Psoas muscle (tissue), 7 donors: ENCODE measurements at regions not wholly inside any gene's neighbourhood (a gene's known extent, or its start where the extent isn't known, plus 50 kb on each side); places are given as distances from the start of the nearest gene placed in this dataset.

Experiments used
- ATAC-seq, 4 donors: fragments of 200-7000 bp; cut with Tn5 transposase; one replicate each; pipeline ENCODE4 v1.9.1; 2020; ENCODE audit warnings: moderate library complexity in 3 of 4, mild to moderate bottlenecking in 2 of 4
- DNase-seq, 2 donors: peaks; one replicate each; pipeline ENCODE4 v3.0.0-alpha.2; 2020
- H3K27ac ChIP-seq: fragments of 200-600 bp; one replicate; pipeline ENCODE4 v1.8.0; 2022
- H3K27me3 ChIP-seq, 3 donors: fragments of 200-600 bp in 1 of 3; one replicate each; pipeline versions ENCODE4 v1.6.1 to v1.8.0; 2013 to 2022; ENCODE audit warnings: low read length in 2 of 3, mild to moderate bottlenecking in 2 of 3, moderate library complexity in 1 of 3; ENCODE audit not compliant: insufficient read depth in 3 of 3
- H3K36me3 ChIP-seq, 2 donors: fragments of 200-600 bp in 1 of 2; one replicate each; pipeline versions ENCODE4 v1.6.1 to v1.8.0; 2013 to 2022; ENCODE audit warnings: low read depth in 1 of 2, mild to moderate bottlenecking in 1 of 2, moderate library complexity in 1 of 2; ENCODE audit not compliant: insufficient read depth in 1 of 2
- H3K4me1 ChIP-seq: fragments of 200-600 bp; one replicate; pipeline ENCODE4 v1.8.0; 2022
- H3K4me3 ChIP-seq: fragments of 200-600 bp; one replicate; pipeline ENCODE4 v1.8.0; 2022; ENCODE audit warnings: mild to moderate bottlenecking
- H3K9me3 ChIP-seq: fragments of 200-600 bp; one replicate; pipeline ENCODE4 v1.8.0; 2022
- CTCF ChIP-seq: fragments of 200-600 bp; IDR thresholded peaks from one replicate; pipeline ENCODE4 v1.8.0; 2022; ENCODE audit warnings: antibody characterized with exemption
- WGBS, 3 donors: extraction: QIAGEN DNeasy Blood & Tissue Kit; methylation state at CpG; one replicate each; pipeline versions ENCODE4 v1.1.6 to v1.1.7; 2013; 5-methylcytosine and 5-hydroxymethylcytosine counted together
- intact Hi-C, 2 donors: fragments of 100-400 bp; cut with DNase I; formaldehyde crosslinking; loops; one replicate each; pipeline versions ENCODE4 v1.11.0 to v1.14.2; 2022
- donor health status: healthy with polysubstance abuse.
- donor health status: DM: no; HTN: no; CAD: no; lungs with moderate emphysema.
- donor health status: Bipolar disorder and iron deficiency.
- donor health status: healthy.
- donor health status: DM: yes; HTN: yes; CAD: no.
- donor health status: DM: no; HTN: no; CAD: no.
- donor health status: DM: yes; HTN: yes; CAD: no.

- no peak for TF ChIP-seq CTCF
- 47 to 73% (median 52%) methylated on average over 3 of the region's 3 CpGs for WGBS, 3 donors
- H3K27ac ChIP-seq, result no peak overlapping the region
- DNase-seq (no peak), ATAC-seq (no peak)
- intact Hi-C loops, result no loop called here
- no peaks in the 10 kb centered on the region for H3K27me3 ChIP-seq
- peaks cover 6% of the 10 kb centered on the region for H3K9me3 ChIP-seq
- H3K4me3 ChIP-seq, result no peak overlapping the region
- H3K36me3 ChIP-seq, result no peaks in the 10 kb centered on the region
- H3K4me1 ChIP-seq, result no peaks in the 10 kb centered on the region
These were observed 404.2 kb downstream of the PLPP3 start for GRCh38 chr1:56175211-56175610.

- no peaks in the 10 kb centered on the region for H3K36me3 ChIP-seq
- ATAC-seq, result no peak
- no peaks in the 10 kb centered on the region for H3K27me3 ChIP-seq
- H3K27ac ChIP-seq, result no peak overlapping the region
- peaks cover 6% of the 10 kb centered on the region for H3K9me3 ChIP-seq
- intact Hi-C loops, result no loop called here
- H3K4me3 ChIP-seq, result no peak overlapping the region
- no peaks in the 10 kb centered on the region for H3K4me1 ChIP-seq
- 38 to 79% (median 48%) methylated on average over 1 of the region's 1 CpG for WGBS, 3 donors
- no peak for DNase-seq
- TF ChIP-seq CTCF, result no peak
These were observed 405.0 kb downstream of the PLPP3 start for GRCh38 chr1:56174176-56174885.

GRCh38 chr1:56173736-56174135, 405.6 kb downstream of the PLPP3 start:
- intact Hi-C loops, result no loop called here
- no peak for ATAC-seq
- WGBS, 3 donors, result 86 to 93% (median 89%) methylated on average over 1 of the region's 1 CpG

GRCh38 chr1:56171670-56172069, 407.7 kb downstream of the PLPP3 start:
- 92 to 100% (median 97%) methylated on average over 1 of the region's 1 CpG for WGBS, 3 donors
- intact Hi-C loops, result no loop called here
- Histone ChIP-seq H3K9me3 (peaks cover 6% of the 10 kb centered on the region), H3K4me3 (no peak overlapping the region), H3K27me3 (no peaks in the 10 kb centered on the region), H3K27ac (no peak overlapping the region), H3K4me1 (no peaks in the 10 kb centered on the region), H3K36me3 (no peaks in the 10 kb centered on the region)
- DNase-seq (no peak), ATAC-seq (no peak)
- TF ChIP-seq CTCF, result no peak

More at GRCh38 chr1:56173736-56174135, 405.6 kb downstream of the PLPP3 start:
- H3K27ac ChIP-seq, result no peak overlapping the region
- no peak for TF ChIP-seq CTCF
- H3K36me3 ChIP-seq, result no peaks in the 10 kb centered on the region
- no peaks in the 10 kb centered on the region for H3K4me1 ChIP-seq
- peaks cover 6% of the 10 kb centered on the region for H3K9me3 ChIP-seq
- no peak overlapping the region for H3K4me3 ChIP-seq
- no peaks in the 10 kb centered on the region for H3K27me3 ChIP-seq
- DNase-seq, result no peak

GRCh38 chr1:56170784-56171320, 408.5 kb downstream of the PLPP3 start:
- peaks cover 6% of the 10 kb centered on the region for H3K9me3 ChIP-seq
- intact Hi-C loops, result no loop called here
- H3K4me3 ChIP-seq, result no peak overlapping the region
- DNase-seq (no peak), ATAC-seq (no peak)
- no peaks in the 10 kb centered on the region for H3K36me3 ChIP-seq
- H3K27ac ChIP-seq, result no peak overlapping the region
- H3K4me1 ChIP-seq, result no peaks in the 10 kb centered on the region
- no peaks in the 10 kb centered on the region for H3K27me3 ChIP-seq
- whole genome bisulfite sequencing, 3 donors, result 55 to 69% (median 68%) methylated on average over 4 of the region's 4 CpGs
- no peak for TF ChIP-seq CTCF
